Smooth muscle cell (in vitro differentiated cells): ENCODE measurements at regions not wholly inside any gene's neighbourhood (a gene's known extent, or its start where the extent isn't known, plus 50 kb on each side); places are given as distances from the start of the nearest gene placed in this dataset.

Experiments used
- DNase-seq: peaks from one replicate; lab custom pipeline; 2025; ENCODE audit not compliant: unreplicated experiment; lab: John Stamatoyannopoulos, UW
- H2AFZ ChIP-seq: fragments of 200-600 bp; sonication (generic); 2 replicates; pipeline ENCODE4 v1.6.0; 2016; ENCODE audit warnings: antibody characterized with exemption, low read depth, mild to moderate bottlenecking
- H3F3A ChIP-seq: fragments of 200-600 bp; sonication (generic); 2 replicates; pipeline ENCODE4 v1.6.0; 2017; ENCODE audit warnings: antibody characterized with exemption, low read depth
- H3K27ac ChIP-seq: fragments of 200-600 bp; sonication (generic); 2 replicates; pipeline ENCODE4 v1.5.1; 2016; ENCODE audit warnings: low read depth, mild to moderate bottlenecking
- H3K27me3 ChIP-seq: fragments of 200-600 bp; sonication (generic); 2 replicates; pipeline ENCODE4 v1.6.1; 2016; ENCODE audit warnings: low read depth, mild to moderate bottlenecking
- H3K36me3 ChIP-seq: fragments of 200-600 bp; sonication (generic); 2 replicates; pipeline ENCODE4 v1.5.1; 2016; ENCODE audit warnings: low read depth
- H3K4me1 ChIP-seq: fragments of 200-600 bp; sonication (generic); 2 replicates; pipeline ENCODE4 v1.5.1; 2016; ENCODE audit warnings: low read depth
- H3K4me2 ChIP-seq: fragments of 200-600 bp; sonication (generic); 2 replicates; pipeline ENCODE4 v1.6.0; 2016; ENCODE audit warnings: mild to moderate bottlenecking
- H3K4me3 ChIP-seq: fragments of 200-600 bp; sonication (generic); 2 replicates; pipeline ENCODE4 v1.5.1; 2016; ENCODE audit warnings: mild to moderate bottlenecking
- H3K79me2 ChIP-seq: fragments of 200-600 bp; sonication (generic); 2 replicates; pipeline ENCODE4 v1.6.0; 2016; ENCODE audit warnings: low read depth, mild to moderate bottlenecking
- H3K9ac ChIP-seq: fragments of 200-600 bp; sonication (generic); 2 replicates; pipeline ENCODE4 v1.6.0; 2016; ENCODE audit warnings: low read depth
- H3K9me3 ChIP-seq: fragments of 200-600 bp; sonication (generic); replicated peaks from 2 replicates; pipeline ENCODE4 v1.5.1; 2016; ENCODE audit warnings: low read depth
- H4K20me1 ChIP-seq: fragments of 200-600 bp; sonication (generic); 2 replicates; pipeline ENCODE4 v1.6.0; 2016; ENCODE audit warnings: low read depth
- WGBS: methylation state at CpG from one replicate; pipeline ENCODE4 v1.1.7; 2016; ENCODE audit warnings: low lambda C conversion rate; 5-methylcytosine and 5-hydroxymethylcytosine counted together
- TF ChIP-seq, protein P1 (sequence below): fragments of 200-600 bp; sonication (generic); IDR thresholded peaks from 2 replicates; pipeline ENCODE4 v1.5.1; 2017; ENCODE audit warnings: borderline replicate concordance, mild to moderate bottlenecking, antibody characterized with exemption; ENCODE audit not compliant: insufficient read depth, poor library complexity, severe bottlenecking

DNA sequence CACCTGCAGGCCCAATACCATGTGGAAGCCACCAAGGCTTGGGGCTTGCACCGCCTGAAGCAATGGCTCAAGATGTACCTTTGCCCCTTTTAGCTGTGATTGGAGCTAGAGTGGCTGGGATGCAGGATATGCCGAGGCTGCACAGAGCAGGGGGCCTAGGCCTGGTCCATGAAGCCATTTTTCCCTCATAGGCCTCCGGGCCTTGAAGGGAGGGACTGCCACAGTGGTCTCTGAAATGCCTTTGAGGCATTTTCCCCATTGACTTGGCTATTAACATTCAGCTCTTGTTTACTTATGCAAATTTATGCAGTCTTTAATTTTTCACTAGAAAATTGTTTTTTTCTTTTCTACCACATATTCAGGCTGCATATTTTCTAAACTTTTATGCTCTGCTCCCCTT, 203.2 kb upstream of the HHIP start:
- Histone ChIP-seq H3K27me3 (no peaks in the 10 kb centered on the region), H3K27ac (no peak overlapping the region), H3K36me3 (no peaks in the 10 kb centered on the region), H3K4me2 (no peak overlapping the region), H3K79me2 (no peaks in the 10 kb centered on the region), H3K9ac (no peak overlapping the region), H3K4me3 (no peak overlapping the region), H3K9me3 (no peaks in the 10 kb centered on the region), H4K20me1 (no peaks in the 10 kb centered on the region), H2AFZ (no peak overlapping the region), H3F3A (no peaks in the 10 kb centered on the region), H3K4me1 (no peaks in the 10 kb centered on the region)
- 89% methylated on average over 3 of the region's 3 CpGs for WGBS
- TF ChIP-seq, protein P1, sequence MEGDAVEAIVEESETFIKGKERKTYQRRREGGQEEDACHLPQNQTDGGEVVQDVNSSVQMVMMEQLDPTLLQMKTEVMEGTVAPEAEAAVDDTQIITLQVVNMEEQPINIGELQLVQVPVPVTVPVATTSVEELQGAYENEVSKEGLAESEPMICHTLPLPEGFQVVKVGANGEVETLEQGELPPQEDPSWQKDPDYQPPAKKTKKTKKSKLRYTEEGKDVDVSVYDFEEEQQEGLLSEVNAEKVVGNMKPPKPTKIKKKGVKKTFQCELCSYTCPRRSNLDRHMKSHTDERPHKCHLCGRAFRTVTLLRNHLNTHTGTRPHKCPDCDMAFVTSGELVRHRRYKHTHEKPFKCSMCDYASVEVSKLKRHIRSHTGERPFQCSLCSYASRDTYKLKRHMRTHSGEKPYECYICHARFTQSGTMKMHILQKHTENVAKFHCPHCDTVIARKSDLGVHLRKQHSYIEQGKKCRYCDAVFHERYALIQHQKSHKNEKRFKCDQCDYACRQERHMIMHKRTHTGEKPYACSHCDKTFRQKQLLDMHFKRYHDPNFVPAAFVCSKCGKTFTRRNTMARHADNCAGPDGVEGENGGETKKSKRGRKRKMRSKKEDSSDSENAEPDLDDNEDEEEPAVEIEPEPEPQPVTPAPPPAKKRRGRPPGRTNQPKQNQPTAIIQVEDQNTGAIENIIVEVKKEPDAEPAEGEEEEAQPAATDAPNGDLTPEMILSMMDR: no peak
- no peak for DNase-seq

DNA sequence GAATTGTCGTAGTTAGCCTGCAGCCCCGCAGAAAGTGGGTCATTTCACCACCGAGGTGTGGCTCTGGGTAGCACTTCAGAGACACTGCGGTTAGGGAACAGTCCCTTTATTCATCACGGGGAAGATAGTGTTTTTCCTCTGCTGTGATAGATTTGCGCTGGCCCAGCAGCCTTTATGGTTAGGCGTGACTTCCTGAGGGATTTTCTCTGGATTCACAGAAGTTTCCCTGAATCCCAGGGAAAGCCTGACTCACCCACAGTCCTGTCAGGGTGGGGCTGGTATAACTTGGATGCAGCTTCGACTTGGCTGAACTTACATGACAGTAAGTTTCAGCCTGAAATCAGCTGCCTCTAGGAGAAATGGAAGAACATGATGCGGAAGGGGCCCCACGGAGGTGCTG, 196.3 kb upstream of the HHIP start:
- Histone ChIP-seq H3K9me3 (no peaks in the 10 kb centered on the region), H3K27me3 (peaks cover 9% of the 10 kb centered on the region), H3K27ac (no peak overlapping the region), H3K9ac (no peak overlapping the region), H3F3A (peaks cover 3% of the 10 kb centered on the region), H4K20me1 (no peaks in the 10 kb centered on the region), H3K36me3 (no peaks in the 10 kb centered on the region), H2AFZ (no peak overlapping the region), H3K79me2 (no peaks in the 10 kb centered on the region), H3K4me3 (no peak overlapping the region), H3K4me1 (no peaks in the 10 kb centered on the region), H3K4me2 (peak overlapping the region; percentile 60)
- WGBS: 21% methylated on average over 10 of the region's 10 CpGs
- TF ChIP-seq, protein P1: no peak
- peak; percentile 17 for DNase-seq

DNA sequence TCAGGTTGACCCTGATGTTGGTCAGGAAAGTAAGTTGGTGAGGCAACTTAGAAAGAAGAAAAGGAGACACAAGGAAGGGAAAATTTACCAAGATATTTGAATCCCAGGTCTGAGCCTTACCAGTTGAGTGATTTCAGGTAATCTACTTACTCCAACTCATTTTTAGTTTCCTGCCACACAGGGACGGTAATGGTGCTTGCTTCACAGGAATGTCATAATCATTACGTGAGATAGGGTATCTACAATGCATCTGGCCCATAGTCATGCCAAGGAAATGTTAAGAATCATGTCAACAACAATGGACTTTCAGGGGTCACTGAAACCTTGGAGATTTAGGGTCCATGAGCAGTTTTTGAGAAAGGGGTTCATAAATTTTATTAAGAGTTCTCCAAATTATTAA, 195.4 kb upstream of the HHIP start:
- Histone ChIP-seq H3F3A (peaks cover 3% of the 10 kb centered on the region), H4K20me1 (no peaks in the 10 kb centered on the region), H3K36me3 (no peaks in the 10 kb centered on the region), H3K9ac (no peak overlapping the region), H3K4me2 (no peak overlapping the region), H3K27me3 (peaks cover 17% of the 10 kb centered on the region), H3K27ac (no peak overlapping the region), H2AFZ (no peak overlapping the region), H3K4me1 (no peaks in the 10 kb centered on the region), H3K9me3 (no peaks in the 10 kb centered on the region), H3K4me3 (no peak overlapping the region), H3K79me2 (no peaks in the 10 kb centered on the region)
- 81% methylated on average over 2 of the region's 2 CpGs for WGBS
- no peak for DNase-seq
- TF ChIP-seq, protein P1: no peak

DNA sequence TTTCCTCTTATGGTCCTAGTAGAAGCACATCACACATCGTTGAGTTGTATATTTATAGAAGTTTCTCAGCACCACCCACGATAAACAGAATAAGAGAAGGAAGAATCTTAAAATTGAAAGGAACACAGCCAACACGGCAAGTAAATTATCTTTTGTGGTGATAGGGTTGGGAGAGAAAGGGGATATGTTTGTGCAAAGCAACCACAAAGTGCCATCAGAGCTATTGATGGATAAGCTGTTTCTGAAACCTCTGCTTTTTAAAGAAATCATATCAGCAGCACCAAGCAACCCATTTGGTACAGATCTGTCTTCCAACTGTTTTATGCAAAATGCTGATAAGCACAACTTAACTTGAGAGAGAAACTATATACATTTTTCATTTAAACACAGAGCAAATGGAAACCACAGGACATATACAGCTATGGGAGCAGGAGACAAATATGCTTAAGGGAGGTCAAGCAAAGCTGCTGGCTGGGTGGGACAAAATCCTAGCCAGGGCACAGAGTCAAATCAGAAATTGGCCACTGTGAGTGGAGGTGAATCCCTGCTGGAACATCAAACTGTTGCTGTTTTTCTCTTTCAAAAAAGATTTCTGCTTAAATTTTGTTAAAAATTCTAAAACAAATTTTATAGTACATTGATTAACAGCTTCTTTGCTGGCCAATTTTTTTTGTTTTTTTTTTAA, 194.0 kb upstream of the HHIP start:
- DNase-seq: no peak
- Histone ChIP-seq H4K20me1 (no peaks in the 10 kb centered on the region), H3K36me3 (no peaks in the 10 kb centered on the region), H3K9me3 (no peaks in the 10 kb centered on the region), H3K9ac (no peak overlapping the region), H2AFZ (no peak overlapping the region), H3K4me3 (no peak overlapping the region), H3K4me1 (no peaks in the 10 kb centered on the region), H3K4me2 (peak overlapping the region; percentile 3), H3F3A (peaks cover 3% of the 10 kb centered on the region), H3K27me3 (peaks cover 31% of the 10 kb centered on the region), H3K27ac (no peak overlapping the region), H3K79me2 (no peaks in the 10 kb centered on the region)
- WGBS: 52% methylated on average over 3 of the region's 3 CpGs
- TF ChIP-seq, protein P1: no peak
